ENCODE measurements at regions not wholly inside any gene's neighbourhood (a gene's known extent, or its start where the extent isn't known, plus 50 kb on each side); places are given as distances from the start of the nearest gene placed in this dataset.

DNA sequence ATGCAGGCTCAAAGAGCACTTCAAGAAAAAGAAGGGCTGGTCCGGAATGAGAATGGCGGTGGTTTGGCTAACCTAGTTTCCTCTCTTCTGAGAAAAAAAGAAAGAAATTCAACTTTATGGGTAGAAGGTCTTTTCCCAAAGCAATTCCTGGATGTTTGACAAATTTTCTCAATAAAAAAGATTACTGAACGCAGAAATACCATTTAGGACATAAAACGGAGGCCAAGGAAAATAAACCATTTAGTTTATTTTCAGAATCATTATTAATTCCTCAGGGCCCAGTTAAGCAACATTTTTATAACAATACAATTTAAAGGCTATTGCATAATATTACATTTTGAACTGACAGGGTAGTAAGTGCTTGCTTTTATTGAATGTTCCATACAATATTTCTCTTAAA lies 284.6 kb upstream of the ANKRD30A start:
- no peaks in the 10 kb centered on the region for H3K79me1 ChIP-seq (ENCODE audit: low read depth, low read length)
- H4K20me1 ChIP-seq (replicated peaks in 1 of 2; ENCODE audit: control insufficient read depth in 1 of 2, insufficient read depth in 2 of 2, low read length in 2 of 2), result no peaks in the 10 kb centered on the region
- no peaks in the 10 kb centered on the region for H3K79me2 ChIP-seq (ENCODE audit: control insufficient read depth in 1 of 2, insufficient read depth in 2 of 2, low read length in 2 of 2)
- H3K23me2 ChIP-seq (ENCODE audit: low read depth, low read length), result no peaks in the 10 kb centered on the region; the same call in 1 of the 2 replicates
- DNase-seq (ENCODE audit: low read depth in 1 of 2, low spot score in 2 of 2) (no peak), FAIRE-seq (no peak)
- no peak overlapping the region for H3K27ac ChIP-seq (ENCODE audit: low read depth, low read length)
- no peak overlapping the region for H2AK5ac ChIP-seq (ENCODE audit: low read depth, low read length)
- H2BK20ac ChIP-seq (ENCODE audit: low read length), result no peak overlapping the region
- no peak overlapping the region for H3K4me3 ChIP-seq (ENCODE audit: extremely low read depth in 1 of 4, insufficient read depth in 2 of 4, low read depth in 3 of 4, low read length in 4 of 4)
- H3K23ac ChIP-seq (ENCODE audit: insufficient read length), result no peak overlapping the region
- H3K27me3 ChIP-seq (replicated peaks in 1 of 4; ENCODE audit: control insufficient read depth in 3 of 4, extremely low read depth in 1 of 4, insufficient read depth in 3 of 4, low read length in 3 of 4), result no peaks in the 10 kb centered on the region
- no peak overlapping the region for H3K18ac ChIP-seq (ENCODE audit: extremely low read depth, low read length)
- no peak overlapping the region for H3K14ac ChIP-seq (ENCODE audit: insufficient read length)
- H3K4ac ChIP-seq (replicated peaks; ENCODE audit: insufficient read length, low read depth, low read length), result no peak overlapping the region
- 90% methylated on average over 3 of the region's 4 CpGs; no CpG with 5 or more reads in 1 of the 2 experiments for WGBS, 2 experiments (ENCODE audit: extremely low coverage in 1 of 2, insufficient coverage in 1 of 2, insufficient read length in 1 of 2, insufficient replicate concordance in 2 of 2, low coverage in 1 of 2, low lambda C conversion rate in 2 of 2, missing lambda C conversion rate in 1 of 2)
- H3K4me2 ChIP-seq (ENCODE audit: insufficient read depth in 1 of 2, low read depth in 2 of 2, low read length in 2 of 2), result no peak overlapping the region
- no peak overlapping the region for H4K5ac ChIP-seq (ENCODE audit: insufficient read length, low read depth, low read length)
- H3K9me3 ChIP-seq (ENCODE audit: insufficient read depth in 2 of 2, low read depth in 1 of 2, low read length in 1 of 2), result peaks cover 10 to 46% of the 10 kb centered on the region in 2 experiments
- H2BK120ac ChIP-seq (replicated peaks; ENCODE audit: low read depth, low read length), result no peak overlapping the region
- H3K4me1 ChIP-seq (replicated peaks in 1 of 4; ENCODE audit: control insufficient read depth in 3 of 4, insufficient read depth in 4 of 4, low read length in 3 of 4), result no peaks in the 10 kb centered on the region
- no peak overlapping the region for H3K56ac ChIP-seq (replicated peaks; ENCODE audit: insufficient read length, low read depth, low read length)
- ChIA-PET POLR2A (ENCODE audit: partially characterized antibody) (no interaction called here), CTCF (ENCODE audit: partially characterized antibody) (no interaction called here)
- H3K36me3 ChIP-seq (ENCODE audit: control insufficient read depth in 2 of 4, insufficient read depth in 4 of 4, low read length in 3 of 4), result no peaks in the 10 kb centered on the region; a peak in 1 of 8 replicates
- no peak overlapping the region for H4K8ac ChIP-seq (ENCODE audit: extremely low read depth, insufficient read depth, low read length)
- H2BK12ac ChIP-seq (ENCODE audit: low read depth, low read length), result no peak overlapping the region
- no peak overlapping the region for H3K9ac ChIP-seq (replicated peaks in 1 of 4; ENCODE audit: extremely low read depth in 1 of 4, low read depth in 3 of 4, low read length in 3 of 4)
- no peak overlapping the region for H2BK15ac ChIP-seq (ENCODE audit: low read length)
- no peak overlapping the region for H2BK5ac ChIP-seq (ENCODE audit: low read depth, low read length)
- no peak overlapping the region for H2AFZ ChIP-seq (ENCODE audit: low read length)
- no peak overlapping the region for H4K91ac ChIP-seq (replicated peaks; ENCODE audit: insufficient read length, low read length)
- no peak for TF ChIP-seq SP1 (IDR thresholded peaks at IDR 0.05; ENCODE audit: low read depth, low read length)
- no peak for TF ChIP-seq CTBP2 (IDR thresholded peaks at IDR 0.05; ENCODE audit: borderline replicate concordance, insufficient read depth, insufficient read length, low read length)
- no peak for TF ChIP-seq ZNF274 (IDR thresholded peaks at IDR 0.05; ENCODE audit: borderline replicate concordance, extremely low read depth, low read length)
- TF ChIP-seq, protein P1, sequence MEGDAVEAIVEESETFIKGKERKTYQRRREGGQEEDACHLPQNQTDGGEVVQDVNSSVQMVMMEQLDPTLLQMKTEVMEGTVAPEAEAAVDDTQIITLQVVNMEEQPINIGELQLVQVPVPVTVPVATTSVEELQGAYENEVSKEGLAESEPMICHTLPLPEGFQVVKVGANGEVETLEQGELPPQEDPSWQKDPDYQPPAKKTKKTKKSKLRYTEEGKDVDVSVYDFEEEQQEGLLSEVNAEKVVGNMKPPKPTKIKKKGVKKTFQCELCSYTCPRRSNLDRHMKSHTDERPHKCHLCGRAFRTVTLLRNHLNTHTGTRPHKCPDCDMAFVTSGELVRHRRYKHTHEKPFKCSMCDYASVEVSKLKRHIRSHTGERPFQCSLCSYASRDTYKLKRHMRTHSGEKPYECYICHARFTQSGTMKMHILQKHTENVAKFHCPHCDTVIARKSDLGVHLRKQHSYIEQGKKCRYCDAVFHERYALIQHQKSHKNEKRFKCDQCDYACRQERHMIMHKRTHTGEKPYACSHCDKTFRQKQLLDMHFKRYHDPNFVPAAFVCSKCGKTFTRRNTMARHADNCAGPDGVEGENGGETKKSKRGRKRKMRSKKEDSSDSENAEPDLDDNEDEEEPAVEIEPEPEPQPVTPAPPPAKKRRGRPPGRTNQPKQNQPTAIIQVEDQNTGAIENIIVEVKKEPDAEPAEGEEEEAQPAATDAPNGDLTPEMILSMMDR (IDR thresholded peaks at IDR 0.05; ENCODE audit: control extremely low read depth in 1 of 3, insufficient read depth in 1 of 3, low read depth in 1 of 3, low read length in 3 of 3), result no peak
- TF ChIP-seq KDM4A (IDR thresholded peaks at IDR 0.05; ENCODE audit: low read depth, low read length, severe bottlenecking), result no peak
- no peak for TF ChIP-seq FOSL1 (IDR thresholded peaks at IDR 0.05; ENCODE audit: insufficient read depth, low read depth, low read length)
- no peak for TF ChIP-seq BACH1 (IDR thresholded peaks at IDR 0.05; ENCODE audit: low read length)
- no peak for TF ChIP-seq ATF2 (IDR thresholded peaks at IDR 0.05; ENCODE audit: low read length)
- no peak for TF ChIP-seq BRCA1 (IDR thresholded peaks at IDR 0.05; ENCODE audit: low read depth, low read length)
- TF ChIP-seq SP2 (IDR thresholded peaks at IDR 0.05; ENCODE audit: low read length), result no peak
- no peak for TF ChIP-seq MAX (IDR thresholded peaks at IDR 0.05)
